Tibial nerve (tissue), 4 donors: ENCODE measurements at regions not wholly inside any gene's neighbourhood (a gene's known extent, or its start where the extent isn't known, plus 50 kb on each side); places are given as distances from the start of the nearest gene placed in this dataset.
"Not testable (repeated sequence)": the region's sequence is repeated elsewhere in the genome, so short reads cannot be mapped to it uniquely, and the experiment has no call there.

Experiments
- DNase-seq, 2 donors: peaks; one replicate each; pipeline ENCODE4 v3.0.0-alpha.2; 2019; ENCODE audit warnings: low spot score in 2 of 2
- H3K27ac ChIP-seq, 4 donors: fragments of 200-600 bp; sonication (generic) in 3 of 4; one replicate each; pipeline ENCODE4 v1.5.1; 2017 to 2019; ENCODE audit warnings: mild to moderate bottlenecking in 1 of 4
- H3K27me3 ChIP-seq, 2 donors: fragments of 200-600 bp; sonication (generic) in 1 of 2; one replicate each; pipeline versions ENCODE4 v1.5.1 to v1.6.0; 2017 to 2019
- H3K36me3 ChIP-seq, 3 donors: fragments of 200-600 bp; sonication (generic); one replicate each; pipeline ENCODE4 v1.5.1; 2018 to 2019
- H3K4me1 ChIP-seq, 4 donors: fragments of 200-600 bp; sonication (generic) in 3 of 4; one replicate each; pipeline ENCODE4 v1.5.1; 2017 to 2019
- H3K4me3 ChIP-seq, 4 donors: fragments of 200-600 bp; sonication (generic) in 3 of 4; one replicate each; pipeline ENCODE4 v1.5.1; 2017 to 2019; ENCODE audit warnings: mild to moderate bottlenecking in 1 of 4, moderate library complexity in 1 of 4
- H3K9me3 ChIP-seq, 4 donors: fragments of 200-600 bp; sonication (generic) in 3 of 4; one replicate each; pipeline ENCODE4 v1.5.1; 2017 to 2019
- CTCF ChIP-seq, 5 experiments: fragments of 200-600 bp in 3 of 5; fragments of 450-650 bp in 2 of 5; sonication (generic) in 3 of 5; IDR thresholded peaks; one replicate each; pipeline ENCODE4 v1.5.1; 2016 to 2019; ENCODE audit warnings: antibody characterized with exemption in 5 of 5, mild to moderate bottlenecking in 3 of 5, moderate library complexity in 2 of 5
- EP300 ChIP-seq, 2 donors: sonication (generic); formaldehyde crosslinking; IDR thresholded peaks; one replicate each; pipeline ENCODE4 v1.6.1; 2017; ENCODE audit warnings: antibody characterized with exemption in 2 of 2, mild to moderate bottlenecking in 1 of 2
- POLR2A ChIP-seq, 2 donors: fragments of 450-650 bp; IDR thresholded peaks; one replicate each; pipeline ENCODE4 v1.6.1; 2017; ENCODE audit warnings: antibody characterized with exemption in 2 of 2, mild to moderate bottlenecking in 2 of 2, moderate library complexity in 2 of 2
- WGBS, 2 donors: methylation state at CpG; one replicate each; pipeline ENCODE4 v1.1.5; 2018; 5-methylcytosine and 5-hydroxymethylcytosine counted together

GRCh38 chr4:85187106-85187505, 220.6 kb upstream of the WDFY3 start:
- Histone ChIP-seq H3K9me3 (peaks cover 0 to 11% (median 0%) of the 10 kb centered on the region in 4 donors), H3K4me3 (no peak overlapping the region), H3K27me3 (no peaks in the 10 kb centered on the region), H3K4me1 (no peaks in the 10 kb centered on the region), H3K36me3 (no peaks in the 10 kb centered on the region), H3K27ac (no peak overlapping the region)
- TF ChIP-seq EP300 (IDR thresholded peaks at IDR 0.05) (no peak), POLR2A (IDR thresholded peaks at IDR 0.05) (no peak), CTCF (IDR thresholded peaks at IDR 0.05) (no peak)
- WGBS, 2 donors = 45 to 97% methylated on average over 1 of the region's 1 CpG
- DNase-seq = no peak

GRCh38 chr4:85196015-85196414, 229.5 kb upstream of the WDFY3 start:
- peaks cover 0 to 23% (median 0%) of the 10 kb centered on the region in 4 donors for H3K9me3 ChIP-seq
- H3K36me3 ChIP-seq, DNase-seq, H3K27ac ChIP-seq, H3K4me3 ChIP-seq, H3K27me3 ChIP-seq, H3K4me1 ChIP-seq: not testable (repeated sequence)
- WGBS, 2 donors = 73 to 91% methylated on average over 7 of the region's 7 CpGs

- H3K4me1 ChIP-seq = no peaks in the 10 kb centered on the region
- no peak overlapping the region for H3K27ac ChIP-seq
Observed at GRCh38 chr4:85200106-85200505, 233.6 kb upstream of the WDFY3 start.

GRCh38 chr4:85209161-85209560, 242.7 kb upstream of the WDFY3 start:
- DNase-seq = no peak
- no peaks in the 10 kb centered on the region for H3K4me1 ChIP-seq
- WGBS, 2 donors = 39 to 42% methylated on average over 1 of the region's 1 CpG
- no peak for TF ChIP-seq POLR2A (IDR thresholded peaks at IDR 0.05)
- no peak for TF ChIP-seq CTCF (IDR thresholded peaks at IDR 0.05)
- TF ChIP-seq EP300 (IDR thresholded peaks at IDR 0.05) = no peak
- peaks cover 0 to 43% (median 4%) of the 10 kb centered on the region in 4 donors for H3K9me3 ChIP-seq
- H3K27me3 ChIP-seq = no peaks in the 10 kb centered on the region
- no peaks in the 10 kb centered on the region for H3K36me3 ChIP-seq
- no peak overlapping the region for H3K4me3 ChIP-seq
- no peak overlapping the region for H3K27ac ChIP-seq

More at GRCh38 chr4:85200106-85200505, 233.6 kb upstream of the WDFY3 start:
- 62 to 76% methylated on average over 1 of the region's 1 CpG for WGBS, 2 donors
- DNase-seq = no peak
- Histone ChIP-seq H3K27me3 (no peaks in the 10 kb centered on the region), H3K9me3 (peaks cover 0 to 34% (median 0%) of the 10 kb centered on the region in 4 donors), H3K4me3 (no peak overlapping the region), H3K36me3 (no peaks in the 10 kb centered on the region)
- TF ChIP-seq CTCF (IDR thresholded peaks at IDR 0.05) = no peak
- TF ChIP-seq POLR2A (IDR thresholded peaks at IDR 0.05) = no peak

- no peak for DNase-seq
- Histone ChIP-seq H3K4me3 (no peak overlapping the region), H3K27me3 (no peaks in the 10 kb centered on the region), H3K4me1 (no peaks in the 10 kb centered on the region), H3K36me3 (no peaks in the 10 kb centered on the region), H3K27ac (no peak overlapping the region), H3K9me3 (peaks cover 0 to 31% (median 4%) of the 10 kb centered on the region in 4 donors)
- TF ChIP-seq CTCF (IDR thresholded peaks at IDR 0.05) (no peak), EP300 (IDR thresholded peaks at IDR 0.05) (no peak)
- 58 to 69% methylated on average over 3 of the region's 3 CpGs for WGBS, 2 donors
Observed at GRCh38 chr4:85210353-85210752, 243.9 kb upstream of the WDFY3 start.

GRCh38 chr4:85216571-85216970, 250.1 kb upstream of the WDFY3 start:
- not testable (repeated sequence) for H3K27me3 ChIP-seq, H3K4me1 ChIP-seq, H3K4me3 ChIP-seq, H3K36me3 ChIP-seq, H3K27ac ChIP-seq, DNase-seq
- WGBS, 2 donors = 85 to 96% methylated on average over 7 of the region's 7 CpGs
- peaks cover 0 to 30% (median 0%) of the 10 kb centered on the region in 4 donors for H3K9me3 ChIP-seq
